NB4 (cell line): ENCODE measurements at regions not wholly inside any gene's neighbourhood (a gene's known extent, or its start where the extent isn't known, plus 50 kb on each side); places are given as distances from the start of the nearest gene placed in this dataset.

ENCODE experiments used
- MYC ChIP-seq: IDR thresholded peaks from 2 replicates; pipeline ENCODE4 v1.6.1; 2011; ENCODE audit warnings: low read depth, low read length
- TF ChIP-seq, protein P1 (sequence below): IDR thresholded peaks from one replicate; pipeline ENCODE4 v1.5.1; 2012; ENCODE audit warnings: low read depth, low read length

DNA sequence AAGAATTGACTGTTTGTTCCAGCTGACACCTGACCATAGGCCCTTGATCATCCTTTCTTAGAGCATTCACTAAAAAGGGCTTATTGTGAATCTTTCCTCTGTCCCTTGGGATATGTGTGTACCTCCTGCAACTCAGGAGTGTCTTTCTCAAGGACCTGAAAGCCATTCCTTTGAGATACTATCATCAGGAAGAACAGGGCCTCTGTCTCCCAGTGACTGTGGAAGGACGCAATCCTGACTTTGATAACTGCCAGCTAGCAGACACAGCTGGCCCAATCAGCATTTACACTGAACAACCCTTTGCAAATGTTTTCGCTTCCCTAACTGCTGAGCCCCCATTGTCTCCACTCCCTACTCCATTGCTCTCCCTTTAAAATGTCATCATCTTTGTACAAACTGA lies 144.4 kb downstream of the RMI1 start:
- TF ChIP-seq, protein P1, sequence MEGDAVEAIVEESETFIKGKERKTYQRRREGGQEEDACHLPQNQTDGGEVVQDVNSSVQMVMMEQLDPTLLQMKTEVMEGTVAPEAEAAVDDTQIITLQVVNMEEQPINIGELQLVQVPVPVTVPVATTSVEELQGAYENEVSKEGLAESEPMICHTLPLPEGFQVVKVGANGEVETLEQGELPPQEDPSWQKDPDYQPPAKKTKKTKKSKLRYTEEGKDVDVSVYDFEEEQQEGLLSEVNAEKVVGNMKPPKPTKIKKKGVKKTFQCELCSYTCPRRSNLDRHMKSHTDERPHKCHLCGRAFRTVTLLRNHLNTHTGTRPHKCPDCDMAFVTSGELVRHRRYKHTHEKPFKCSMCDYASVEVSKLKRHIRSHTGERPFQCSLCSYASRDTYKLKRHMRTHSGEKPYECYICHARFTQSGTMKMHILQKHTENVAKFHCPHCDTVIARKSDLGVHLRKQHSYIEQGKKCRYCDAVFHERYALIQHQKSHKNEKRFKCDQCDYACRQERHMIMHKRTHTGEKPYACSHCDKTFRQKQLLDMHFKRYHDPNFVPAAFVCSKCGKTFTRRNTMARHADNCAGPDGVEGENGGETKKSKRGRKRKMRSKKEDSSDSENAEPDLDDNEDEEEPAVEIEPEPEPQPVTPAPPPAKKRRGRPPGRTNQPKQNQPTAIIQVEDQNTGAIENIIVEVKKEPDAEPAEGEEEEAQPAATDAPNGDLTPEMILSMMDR, result no peak
- TF ChIP-seq MYC, result no peak
